D721Med (cell line): ENCODE measurements at regions not wholly inside any gene's neighbourhood (a gene's known extent, or its start where the extent isn't known, plus 50 kb on each side); places are given as distances from the start of the nearest gene placed in this dataset.

Source experiments
- DNase-seq: peaks from one replicate; pipeline ENCODE4 v3.0.0; 2011; ENCODE audit warnings: low spot score; ENCODE audit not compliant: insufficient read length
- FAIRE-seq: peaks from 2 replicates; lab custom pipeline; 2011; peaks lifted over from hg19 to GRCh38; lab: Jason Lieb, UNC
- CTCF ChIP-seq: IDR thresholded peaks from 2 replicates; pipeline ENCODE4 v1.5.1; 2012; ENCODE audit warnings: mild to moderate bottlenecking, control low read depth; ENCODE audit not compliant: insufficient read depth; ENCODE audit errors: missing control alignments

- DNase-seq: no peak
- TF ChIP-seq CTCF: no peak
- no peak for FAIRE-seq
Observed at GRCh38 chr9:86642721-86643120, 288.5 kb upstream of the TUT7 start.

GRCh38 chr9:86641970-86642369, 287.8 kb upstream of the TUT7 start:
- FAIRE-seq (no peak), DNase-seq (no peak)
- TF ChIP-seq CTCF: no peak

GRCh38 chr9:86639899-86640379, 285.7 kb upstream of the TUT7 start:
- TF ChIP-seq CTCF: no peak
- FAIRE-seq (no peak), DNase-seq (no peak)

- TF ChIP-seq CTCF: no peak
- FAIRE-seq (no peak), DNase-seq (no peak)
Observed at GRCh38 chr9:86639287-86639686, 285.1 kb upstream of the TUT7 start.

- DNase-seq: no peak
- FAIRE-seq: no peak
- no peak for TF ChIP-seq CTCF
Observed at GRCh38 chr9:86638109-86638508, 283.9 kb upstream of the TUT7 start.

GRCh38 chr9:86637515-86637914, 283.3 kb upstream of the TUT7 start:
- FAIRE-seq: no peak
- peak; percentile 36 for TF ChIP-seq CTCF
- DNase-seq: no peak

- no peak for DNase-seq
- FAIRE-seq: no peak
- TF ChIP-seq CTCF: no peak
Observed at GRCh38 chr9:86636519-86636918, 282.3 kb upstream of the TUT7 start.
